ENCODE measurements at regions not wholly inside any gene's neighbourhood (a gene's known extent, or its start where the extent isn't known, plus 50 kb on each side); places are given as distances from the start of the nearest gene placed in this dataset.

- DNase-seq (ENCODE audit: low read depth in 2 of 2) = no peak
Measured at GRCh38 chr2:14257801-14258507, 374.6 kb upstream of the LRATD1 start.

- DNase-seq (ENCODE audit: low read depth in 2 of 2) = no peak
Measured at GRCh38 chr2:14261771-14262170, 370.7 kb upstream of the LRATD1 start.

GRCh38 chr2:14263053-14263452, 369.5 kb upstream of the LRATD1 start:
- DNase-seq (ENCODE audit: low read depth in 2 of 2) = no peak

- no peak for DNase-seq (ENCODE audit: low read depth in 2 of 2)
Measured at GRCh38 chr2:14270036-14270582, 362.4 kb upstream of the LRATD1 start.

GRCh38 chr2:14272396-14273075, 360.0 kb upstream of the LRATD1 start:
- no peak for DNase-seq (ENCODE audit: low read depth in 2 of 2)

- DNase-seq (ENCODE audit: low read depth in 2 of 2) = no peak
Measured at GRCh38 chr2:14273650-14274049, 358.9 kb upstream of the LRATD1 start.

GRCh38 chr2:14284244-14284643, 348.3 kb upstream of the LRATD1 start:
- DNase-seq (ENCODE audit: low read depth in 2 of 2) = no peak

GRCh38 chr2:14285812-14286211, 346.7 kb upstream of the LRATD1 start:
- no peak for DNase-seq (ENCODE audit: low read depth in 2 of 2)

GRCh38 chr2:14288016-14288415, 344.5 kb upstream of the LRATD1 start:
- DNase-seq (ENCODE audit: low read depth in 2 of 2) = no peak

- no peak for DNase-seq (ENCODE audit: low read depth in 2 of 2)
Measured at GRCh38 chr2:14292964-14293363, 339.6 kb upstream of the LRATD1 start.

- DNase-seq (ENCODE audit: low read depth in 2 of 2) = no peak
Measured at GRCh38 chr2:14297340-14297739, 335.2 kb upstream of the LRATD1 start.

- no peak for DNase-seq (ENCODE audit: low read depth in 2 of 2)
Measured at GRCh38 chr2:14297906-14298305, 334.6 kb upstream of the LRATD1 start.

- no peak for DNase-seq (ENCODE audit: low read depth in 2 of 2)
Measured at GRCh38 chr2:14301331-14301730, 331.2 kb upstream of the LRATD1 start.

- no peak for DNase-seq (ENCODE audit: low read depth in 2 of 2)
Measured at GRCh38 chr2:14303366-14304115, 329.0 kb upstream of the LRATD1 start.

- no peak for DNase-seq (ENCODE audit: low read depth in 2 of 2)
Measured at GRCh38 chr2:14304326-14304725, 328.2 kb upstream of the LRATD1 start.

- no peak for DNase-seq (ENCODE audit: low read depth in 2 of 2)
Measured at GRCh38 chr2:14306268-14306861, 326.2 kb upstream of the LRATD1 start.

- no peak for DNase-seq (ENCODE audit: low read depth in 2 of 2)
Measured at GRCh38 chr2:14313341-14313740, 319.2 kb upstream of the LRATD1 start.

- DNase-seq (ENCODE audit: low read depth in 2 of 2) = no peak
Measured at GRCh38 chr2:14316594-14316993, 315.9 kb upstream of the LRATD1 start.

GRCh38 chr2:14321357-14321756, 311.2 kb upstream of the LRATD1 start:
- DNase-seq (ENCODE audit: low read depth in 2 of 2) = no peak

- no peak for DNase-seq (ENCODE audit: low read depth in 2 of 2)
Measured at GRCh38 chr2:14322306-14322705, 310.2 kb upstream of the LRATD1 start.

- no peak for DNase-seq (ENCODE audit: low read depth in 2 of 2)
Measured at GRCh38 chr2:14324308-14324707, 308.2 kb upstream of the LRATD1 start.

- DNase-seq (ENCODE audit: low read depth in 2 of 2) = no peak
Measured at GRCh38 chr2:14330884-14331283, 301.6 kb upstream of the LRATD1 start.
